GM06990 (cell line): ENCODE measurements at regions not wholly inside any gene's neighbourhood (a gene's known extent, or its start where the extent isn't known, plus 50 kb on each side); places are given as distances from the start of the nearest gene placed in this dataset.

Experiments
- DNase-seq: peaks from one replicate; pipeline ENCODE4 v3.0.0-alpha.2; 2011; ENCODE audit not compliant: insufficient read length; ENCODE audit errors: extremely low read depth
- H3K27me3 ChIP-seq: replicated peaks from 2 replicates; pipeline ENCODE4 v1.6.0; 2011; ENCODE audit warnings: low read length; ENCODE audit not compliant: control insufficient read depth, insufficient read depth
- H3K36me3 ChIP-seq: 2 replicates; pipeline ENCODE4 v1.5.1; 2011; ENCODE audit warnings: low read length; ENCODE audit not compliant: control insufficient read depth, insufficient read depth
- H3K4me3 ChIP-seq: replicated peaks from 2 replicates; pipeline ENCODE4 v1.5.1; 2011; ENCODE audit warnings: low read depth, mild to moderate bottlenecking, control low read depth, low read length
- CTCF ChIP-seq: IDR thresholded peaks from 2 replicates; pipeline ENCODE4 v1.5.1; 2011; ENCODE audit warnings: low read length, control low read depth, mild to moderate bottlenecking, inconsistent platforms; ENCODE audit not compliant: insufficient read depth, poor library complexity, severe bottlenecking

- no peak overlapping the region for H3K4me3 ChIP-seq
- no peak for TF ChIP-seq CTCF
- DNase-seq: no peak
- no peaks in the 10 kb centered on the region for H3K27me3 ChIP-seq
- no peaks in the 10 kb centered on the region for H3K36me3 ChIP-seq
Measured at GRCh38 chr9:38284588-38285051, 107.9 kb upstream of the ALDH1B1 start.

- no peaks in the 10 kb centered on the region for H3K27me3 ChIP-seq
- H3K36me3 ChIP-seq: no peaks in the 10 kb centered on the region
- H3K4me3 ChIP-seq: no peak overlapping the region
- no peak for TF ChIP-seq CTCF
- DNase-seq: no peak
Measured at GRCh38 chr9:38284039-38284575, 108.4 kb upstream of the ALDH1B1 start.

GRCh38 chr9:38282756-38283155 lies 109.7 kb upstream of the ALDH1B1 start:
- no peak for TF ChIP-seq CTCF
- Histone ChIP-seq H3K27me3 (no peaks in the 10 kb centered on the region), H3K36me3 (no peaks in the 10 kb centered on the region), H3K4me3 (no peak overlapping the region)
- DNase-seq: no peak

GRCh38 chr9:38281917-38282316 lies 110.6 kb upstream of the ALDH1B1 start:
- H3K27me3 ChIP-seq: no peaks in the 10 kb centered on the region
- no peak for TF ChIP-seq CTCF
- H3K4me3 ChIP-seq: no peak overlapping the region
- no peak for DNase-seq
- no peaks in the 10 kb centered on the region for H3K36me3 ChIP-seq

- Histone ChIP-seq H3K36me3 (no peaks in the 10 kb centered on the region), H3K27me3 (no peaks in the 10 kb centered on the region), H3K4me3 (no peak overlapping the region)
- no peak for DNase-seq
- no peak for TF ChIP-seq CTCF
Measured at GRCh38 chr9:38281196-38281595, 111.3 kb upstream of the ALDH1B1 start.

- TF ChIP-seq CTCF: no peak
- no peaks in the 10 kb centered on the region for H3K36me3 ChIP-seq
- H3K27me3 ChIP-seq: no peaks in the 10 kb centered on the region
- no peak overlapping the region for H3K4me3 ChIP-seq
- DNase-seq: no peak
Measured at GRCh38 chr9:38280251-38280800, 112.2 kb upstream of the ALDH1B1 start.
